Lower lobe of right lung (tissue), 2 donors: ENCODE measurements at regions not wholly inside any gene's neighbourhood (a gene's known extent, or its start where the extent isn't known, plus 50 kb on each side); places are given as distances from the start of the nearest gene placed in this dataset.

Source experiments
- ATAC-seq, 2 donors: fragments of 200-7000 bp; cut with Tn5 transposase; one replicate each; pipeline ENCODE4 v1.9.1; 2020 to 2022; ENCODE audit warnings: mild to moderate bottlenecking in 2 of 2, moderate library complexity in 2 of 2
- DNase-seq: peaks from one replicate; pipeline ENCODE4 v3.0.0-alpha.2; 2020
- H3K27ac ChIP-seq: fragments of 200-600 bp; one replicate; pipeline ENCODE4 v1.8.0; 2022
- H3K27me3 ChIP-seq: fragments of 200-600 bp; one replicate; pipeline ENCODE4 v1.8.0; 2022; ENCODE audit warnings: low read depth
- H3K36me3 ChIP-seq: fragments of 200-600 bp; one replicate; pipeline ENCODE4 v1.8.0; 2022; ENCODE audit warnings: mild to moderate bottlenecking
- H3K4me1 ChIP-seq: fragments of 200-600 bp; one replicate; pipeline ENCODE4 v1.8.0; 2022
- H3K4me3 ChIP-seq: fragments of 200-600 bp; one replicate; pipeline ENCODE4 v1.8.0; 2022; ENCODE audit warnings: mild to moderate bottlenecking
- H3K9me3 ChIP-seq: fragments of 200-600 bp; one replicate; pipeline ENCODE4 v1.8.0; 2022
- CTCF ChIP-seq: fragments of 200-600 bp; IDR thresholded peaks from one replicate; pipeline ENCODE4 v1.8.0; 2022; ENCODE audit warnings: antibody characterized with exemption, mild to moderate bottlenecking
- intact Hi-C: fragments of 100-400 bp; cut with DNase I; formaldehyde crosslinking; loops from one replicate; pipeline ENCODE4 v1.11.0; 2022
- donor health status: DM: no; HTN: yes; CAD: no; lungs with severe emphysema.

GRCh38 chr5:103821361-103821760, 258.8 kb upstream of the NUDT12 start:
- Histone ChIP-seq H3K4me1 (no peaks in the 10 kb centered on the region), H3K27me3 (no peaks in the 10 kb centered on the region), H3K36me3 (no peaks in the 10 kb centered on the region), H3K4me3 (no peak overlapping the region), H3K27ac (no peak overlapping the region), H3K9me3 (no peaks in the 10 kb centered on the region)
- intact Hi-C loops, result no loop called here
- ATAC-seq (no peak), DNase-seq (no peak)
- no peak for TF ChIP-seq CTCF

- Histone ChIP-seq H3K27me3 (no peaks in the 10 kb centered on the region), H3K36me3 (no peaks in the 10 kb centered on the region), H3K9me3 (no peaks in the 10 kb centered on the region), H3K4me1 (no peaks in the 10 kb centered on the region), H3K27ac (no peak overlapping the region), H3K4me3 (no peak overlapping the region)
- peak; percentile 64 for TF ChIP-seq CTCF
- DNase-seq (no peak), ATAC-seq (peak; percentile 66 to 67)
- intact Hi-C loops, result no loop called here
These were observed 246.0 kb upstream of the NUDT12 start for GRCh38 chr5:103808464-103809106.

GRCh38 chr5:103804711-103805110, 242.1 kb upstream of the NUDT12 start:
- Histone ChIP-seq H3K27me3 (no peaks in the 10 kb centered on the region), H3K4me3 (no peak overlapping the region), H3K4me1 (peaks cover 3% of the 10 kb centered on the region), H3K36me3 (no peaks in the 10 kb centered on the region), H3K27ac (no peak overlapping the region), H3K9me3 (no peaks in the 10 kb centered on the region)
- no peak for ATAC-seq
- no peak for DNase-seq
- no peak for TF ChIP-seq CTCF
- intact Hi-C loops, result no loop called here

GRCh38 chr5:103801681-103802080, 239.1 kb upstream of the NUDT12 start:
- peaks cover 3% of the 10 kb centered on the region for H3K4me1 ChIP-seq
- H3K4me3 ChIP-seq, result no peak overlapping the region
- H3K27ac ChIP-seq, result no peak overlapping the region
- no peaks in the 10 kb centered on the region for H3K36me3 ChIP-seq
- ATAC-seq, result no peak
- no peak for DNase-seq
- no peak for TF ChIP-seq CTCF
- no peaks in the 10 kb centered on the region for H3K27me3 ChIP-seq
- no peaks in the 10 kb centered on the region for H3K9me3 ChIP-seq
- intact Hi-C loops, result no loop called here

DNA sequence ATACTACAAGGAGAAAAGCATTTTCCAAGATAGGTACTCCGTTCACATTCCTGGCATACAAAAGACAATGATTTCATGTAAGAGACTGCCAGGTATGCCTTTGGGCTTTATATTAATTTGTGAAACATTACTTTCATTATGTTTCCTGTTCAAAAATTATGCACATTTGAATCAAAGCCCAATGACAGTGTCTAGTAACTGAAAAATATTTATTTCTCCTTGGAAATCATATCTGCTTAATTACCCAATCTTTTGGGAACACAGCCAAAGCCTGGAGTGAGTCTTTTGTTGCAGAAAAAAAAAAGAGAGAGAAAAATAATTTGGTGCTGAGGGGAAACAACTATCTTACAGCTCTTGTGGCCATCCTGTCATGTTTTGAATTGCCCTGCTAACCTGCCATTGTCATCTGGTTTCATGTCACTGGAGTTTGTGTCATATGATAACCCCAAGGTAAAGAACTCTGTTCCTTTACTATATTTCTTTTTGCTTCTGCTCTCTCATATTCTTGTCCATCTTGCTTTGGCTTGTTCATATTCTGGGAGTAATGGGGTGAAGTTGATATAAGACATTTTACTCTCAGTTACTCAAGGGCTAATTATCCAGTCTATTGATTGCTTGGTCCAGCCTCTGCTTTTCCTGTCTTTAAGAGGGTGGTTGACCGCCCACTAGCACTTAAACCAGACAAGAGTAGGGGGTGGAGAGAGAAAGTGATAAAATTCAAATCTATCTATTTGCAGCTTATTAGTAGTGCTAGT, 238.3 kb upstream of the NUDT12 start:
- ATAC-seq (no peak), DNase-seq (no peak)
- no peak overlapping the region for H3K27ac ChIP-seq
- intact Hi-C loops, result no loop called here
- H3K4me1 ChIP-seq, result peaks cover 3% of the 10 kb centered on the region
- H3K9me3 ChIP-seq, result no peaks in the 10 kb centered on the region
- H3K27me3 ChIP-seq, result no peaks in the 10 kb centered on the region
- H3K4me3 ChIP-seq, result no peak overlapping the region
- H3K36me3 ChIP-seq, result no peaks in the 10 kb centered on the region
- TF ChIP-seq CTCF, result no peak
